ENCODE measurements at regions not wholly inside any gene's neighbourhood (a gene's known extent, or its start where the extent isn't known, plus 50 kb on each side); places are given as distances from the start of the nearest gene placed in this dataset.
"Not testable (repeated sequence)": the region's sequence is repeated elsewhere in the genome, so short reads cannot be mapped to it uniquely, and the experiment has no call there.

- no CpG with 5 or more reads among the region's 2 CpGs for WGBS (ENCODE audit: extremely low coverage, insufficient coverage, low lambda C conversion rate)
- Histone ChIP-seq H3K9ac (ENCODE audit: low read length) (no peak overlapping the region), H3K36me3 (ENCODE audit: control insufficient read depth, insufficient read depth, low read length) (no peaks in the 10 kb centered on the region), H3K4me1 (ENCODE audit: control insufficient read depth, low read depth, low read length) (no peaks in the 10 kb centered on the region), H4K8ac (ENCODE audit: low read depth, low read length) (no peak overlapping the region), H4K5ac (ENCODE audit: low read length) (no peak overlapping the region), H3K23ac (ENCODE audit: low read length) (no peak overlapping the region), H3K4me2 (ENCODE audit: low read length) (no peak overlapping the region), H2BK5ac (ENCODE audit: low read length) (no peak overlapping the region), H3K4ac (ENCODE audit: low read depth, low read length) (no peak overlapping the region), H3K79me1 (ENCODE audit: low read length) (no peaks in the 10 kb centered on the region), H3K56ac (ENCODE audit: low read length) (no peak overlapping the region), H3K4me3 (ENCODE audit: low read length) (no peak overlapping the region), H3K27me3 (ENCODE audit: insufficient read depth, low read length, poor library complexity) (no peaks in the 10 kb centered on the region), H3K18ac (ENCODE audit: low read length) (no peak overlapping the region), H3K27ac (ENCODE audit: low read depth, low read length) (no peak overlapping the region), H3K79me2 (ENCODE audit: control insufficient read depth, insufficient read depth, low read length) (no peaks in the 10 kb centered on the region), H2BK120ac (ENCODE audit: low read depth, low read length) (no peak overlapping the region), H2BK15ac (replicated peaks; ENCODE audit: low read depth) (no peak overlapping the region), H2AK5ac (ENCODE audit: low read length) (no peak overlapping the region)
- DNase-seq, result no peak
Measured at GRCh38 chr15:95698951-95699350, 631.5 kb upstream of the NR2F2 start.

- H3K27me3 ChIP-seq (ENCODE audit: insufficient read depth, low read length, poor library complexity), result no peaks in the 10 kb centered on the region
- H2BK120ac ChIP-seq (ENCODE audit: low read depth, low read length), result no peak overlapping the region
- no peak overlapping the region for H3K4me2 ChIP-seq (ENCODE audit: low read length)
- no peak overlapping the region for H3K4me3 ChIP-seq (ENCODE audit: low read length)
- H3K4ac ChIP-seq (ENCODE audit: low read depth, low read length), result no peak overlapping the region
- no peak overlapping the region for H2BK5ac ChIP-seq (ENCODE audit: low read length)
- WGBS (ENCODE audit: extremely low coverage, insufficient coverage, low lambda C conversion rate), result no CpG with 5 or more reads among the region's 2 CpGs
- H3K36me3 ChIP-seq (ENCODE audit: control insufficient read depth, insufficient read depth, low read length), result no peaks in the 10 kb centered on the region
- no peak for DNase-seq
- no peak overlapping the region for H3K23ac ChIP-seq (ENCODE audit: low read length)
- H4K5ac ChIP-seq (ENCODE audit: low read length), result no peak overlapping the region
- H4K8ac ChIP-seq (ENCODE audit: low read depth, low read length), result no peak overlapping the region
- H2BK15ac ChIP-seq (replicated peaks; ENCODE audit: low read depth), result no peak overlapping the region
- no peaks in the 10 kb centered on the region for H3K79me1 ChIP-seq (ENCODE audit: low read length)
- no peak overlapping the region for H3K9ac ChIP-seq (ENCODE audit: low read length)
- no peak overlapping the region for H3K56ac ChIP-seq (ENCODE audit: low read length)
- no peak overlapping the region for H3K27ac ChIP-seq (ENCODE audit: low read depth, low read length)
- H2AK5ac ChIP-seq (ENCODE audit: low read length), result no peak overlapping the region
- H3K79me2 ChIP-seq (ENCODE audit: control insufficient read depth, insufficient read depth, low read length), result no peaks in the 10 kb centered on the region
- H3K18ac ChIP-seq (ENCODE audit: low read length), result no peak overlapping the region
- H3K4me1 ChIP-seq (ENCODE audit: control insufficient read depth, low read depth, low read length), result no peaks in the 10 kb centered on the region
Measured at GRCh38 chr15:95699578-95699977, 630.9 kb upstream of the NR2F2 start.

- not testable (repeated sequence) for H3K27me3 ChIP-seq (ENCODE audit: insufficient read depth, low read length, poor library complexity); H3K9ac ChIP-seq (ENCODE audit: low read length); H2BK15ac ChIP-seq (replicated peaks; ENCODE audit: low read depth); H3K23ac ChIP-seq (ENCODE audit: low read length); H2AK5ac ChIP-seq (ENCODE audit: low read length); H3K56ac ChIP-seq (ENCODE audit: low read length); H4K5ac ChIP-seq (ENCODE audit: low read length); H2BK120ac ChIP-seq (ENCODE audit: low read depth, low read length); H3K36me3 ChIP-seq (ENCODE audit: control insufficient read depth, insufficient read depth, low read length); H3K4me2 ChIP-seq (ENCODE audit: low read length); H3K18ac ChIP-seq (ENCODE audit: low read length); H3K4me3 ChIP-seq (ENCODE audit: low read length); H3K79me1 ChIP-seq (ENCODE audit: low read length); H2BK5ac ChIP-seq (ENCODE audit: low read length); H4K8ac ChIP-seq (ENCODE audit: low read depth, low read length); H3K27ac ChIP-seq (ENCODE audit: low read depth, low read length); H3K4ac ChIP-seq (ENCODE audit: low read depth, low read length); H3K79me2 ChIP-seq (ENCODE audit: control insufficient read depth, insufficient read depth, low read length); H3K4me1 ChIP-seq (ENCODE audit: control insufficient read depth, low read depth, low read length); DNase-seq
- WGBS (ENCODE audit: extremely low coverage, insufficient coverage, low lambda C conversion rate), result no CpG with 5 or more reads among the region's 1 CpG
Measured at GRCh38 chr15:95700692-95701091, 629.8 kb upstream of the NR2F2 start.

- no peaks in the 10 kb centered on the region for H3K27me3 ChIP-seq (ENCODE audit: insufficient read depth, low read length, poor library complexity)
- no peak overlapping the region for H2BK15ac ChIP-seq (replicated peaks; ENCODE audit: low read depth)
- no peaks in the 10 kb centered on the region for H3K79me1 ChIP-seq (ENCODE audit: low read length)
- H2AK5ac ChIP-seq (ENCODE audit: low read length), result no peak overlapping the region
- no peak overlapping the region for H3K4ac ChIP-seq (ENCODE audit: low read depth, low read length)
- no peak overlapping the region for H3K56ac ChIP-seq (ENCODE audit: low read length)
- no peak overlapping the region for H3K27ac ChIP-seq (ENCODE audit: low read depth, low read length)
- no peak overlapping the region for H3K23ac ChIP-seq (ENCODE audit: low read length)
- H2BK5ac ChIP-seq (ENCODE audit: low read length), result no peak overlapping the region
- H4K5ac ChIP-seq (ENCODE audit: low read length), result no peak overlapping the region
- no peak overlapping the region for H3K4me3 ChIP-seq (ENCODE audit: low read length)
- no peak overlapping the region for H2BK120ac ChIP-seq (ENCODE audit: low read depth, low read length)
- no peak for DNase-seq
- no peaks in the 10 kb centered on the region for H3K36me3 ChIP-seq (ENCODE audit: control insufficient read depth, insufficient read depth, low read length)
- H4K8ac ChIP-seq (ENCODE audit: low read depth, low read length), result no peak overlapping the region
- H3K4me1 ChIP-seq (ENCODE audit: control insufficient read depth, low read depth, low read length), result no peaks in the 10 kb centered on the region
- no peak overlapping the region for H3K18ac ChIP-seq (ENCODE audit: low read length)
- no peaks in the 10 kb centered on the region for H3K79me2 ChIP-seq (ENCODE audit: control insufficient read depth, insufficient read depth, low read length)
- no peak overlapping the region for H3K4me2 ChIP-seq (ENCODE audit: low read length)
- no peak overlapping the region for H3K9ac ChIP-seq (ENCODE audit: low read length)
- WGBS (ENCODE audit: extremely low coverage, insufficient coverage, low lambda C conversion rate), result no CpG with 5 or more reads among the region's 1 CpG
Measured at GRCh38 chr15:95701410-95701809, 629.1 kb upstream of the NR2F2 start.

GRCh38 chr15:95709959-95710695, 620.4 kb upstream of the NR2F2 start:
- Histone ChIP-seq H3K56ac (ENCODE audit: low read length) (no peak overlapping the region), H3K18ac (ENCODE audit: low read length) (no peak overlapping the region), H3K9ac (ENCODE audit: low read length) (no peak overlapping the region), H3K79me2 (ENCODE audit: control insufficient read depth, insufficient read depth, low read length) (no peaks in the 10 kb centered on the region), H4K8ac (ENCODE audit: low read depth, low read length) (no peak overlapping the region), H4K5ac (ENCODE audit: low read length) (no peak overlapping the region), H3K4me2 (ENCODE audit: low read length) (no peak overlapping the region), H3K4ac (ENCODE audit: low read depth, low read length) (no peak overlapping the region), H3K27me3 (ENCODE audit: insufficient read depth, low read length, poor library complexity) (no peaks in the 10 kb centered on the region), H3K27ac (ENCODE audit: low read depth, low read length) (no peak overlapping the region), H3K79me1 (ENCODE audit: low read length) (no peaks in the 10 kb centered on the region), H2AK5ac (ENCODE audit: low read length) (no peak overlapping the region), H3K4me1 (ENCODE audit: control insufficient read depth, low read depth, low read length) (no peaks in the 10 kb centered on the region), H3K4me3 (ENCODE audit: low read length) (no peak overlapping the region), H3K23ac (ENCODE audit: low read length) (no peak overlapping the region), H2BK15ac (replicated peaks; ENCODE audit: low read depth) (no peak overlapping the region), H2BK120ac (ENCODE audit: low read depth, low read length) (no peak overlapping the region), H2BK5ac (ENCODE audit: low read length) (no peak overlapping the region), H3K36me3 (ENCODE audit: control insufficient read depth, insufficient read depth, low read length) (no peaks in the 10 kb centered on the region)
- DNase-seq, result no peak
- no CpG with 5 or more reads among the region's 9 CpGs for WGBS (ENCODE audit: extremely low coverage, insufficient coverage, low lambda C conversion rate)

GRCh38 chr15:95712785-95713184, 617.7 kb upstream of the NR2F2 start:
- H3K4me1 ChIP-seq (ENCODE audit: control insufficient read depth, low read depth, low read length), result no peaks in the 10 kb centered on the region
- H3K4me2 ChIP-seq (ENCODE audit: low read length), result no peak overlapping the region
- H3K27ac ChIP-seq (ENCODE audit: low read depth, low read length), result no peak overlapping the region
- no peak overlapping the region for H4K5ac ChIP-seq (ENCODE audit: low read length)
- no peak overlapping the region for H2BK5ac ChIP-seq (ENCODE audit: low read length)
- WGBS (ENCODE audit: extremely low coverage, insufficient coverage, low lambda C conversion rate), result no CpG with 5 or more reads among the region's 1 CpG
- H4K8ac ChIP-seq (ENCODE audit: low read depth, low read length), result no peak overlapping the region
- no peak overlapping the region for H3K18ac ChIP-seq (ENCODE audit: low read length)
- DNase-seq, result no peak
- H3K4ac ChIP-seq (ENCODE audit: low read depth, low read length), result no peak overlapping the region
- H3K79me1 ChIP-seq (ENCODE audit: low read length), result no peaks in the 10 kb centered on the region
- no peak overlapping the region for H2AK5ac ChIP-seq (ENCODE audit: low read length)
- no peak overlapping the region for H3K9ac ChIP-seq (ENCODE audit: low read length)
- H2BK15ac ChIP-seq (replicated peaks; ENCODE audit: low read depth), result no peak overlapping the region
- H3K23ac ChIP-seq (ENCODE audit: low read length), result no peak overlapping the region
- no peaks in the 10 kb centered on the region for H3K27me3 ChIP-seq (ENCODE audit: insufficient read depth, low read length, poor library complexity)
- no peaks in the 10 kb centered on the region for H3K36me3 ChIP-seq (ENCODE audit: control insufficient read depth, insufficient read depth, low read length)
- H3K79me2 ChIP-seq (ENCODE audit: control insufficient read depth, insufficient read depth, low read length), result no peaks in the 10 kb centered on the region
- no peak overlapping the region for H2BK120ac ChIP-seq (ENCODE audit: low read depth, low read length)
- H3K4me3 ChIP-seq (ENCODE audit: low read length), result no peak overlapping the region
- no peak overlapping the region for H3K56ac ChIP-seq (ENCODE audit: low read length)
